SK-N-SH treated with all-trans-retinoic acid at 6 μM for 48 hours (cell line): ENCODE measurements at regions not wholly inside any gene's neighbourhood (a gene's known extent, or its start where the extent isn't known, plus 50 kb on each side); places are given as distances from the start of the nearest gene placed in this dataset.
"Not testable (repeated sequence)": the region's sequence is repeated elsewhere in the genome, so short reads cannot be mapped to it uniquely, and the experiment has no call there.

ENCODE experiments used
- ATAC-seq: fragments of 200-7000 bp; cut with Tn5 transposase; 3 replicates; pipeline ENCODE4 v1.9.1; 2020; ENCODE audit warnings: mild to moderate bottlenecking, moderate library complexity
- ARNTL ChIP-seq: fragments of 450-650 bp; formaldehyde crosslinking; IDR thresholded peaks from 2 replicates; pipeline ENCODE4 v1.5.0; 2020; ENCODE audit warnings: low read depth, mild to moderate bottlenecking, moderate library complexity, borderline replicate concordance
- BACH2 ChIP-seq: fragments of 250-450 bp; sonication (Bioruptor Pico); IDR thresholded peaks from 2 replicates; pipeline ENCODE4 v1.9.0; 2021; ENCODE audit warnings: mild to moderate bottlenecking, borderline replicate concordance
- CREB5 ChIP-seq: fragments of 250-450 bp; sonication (Bioruptor Pico); IDR thresholded peaks from 2 replicates; pipeline ENCODE4 v1.5.1; 2020; ENCODE audit warnings: low read depth, mild to moderate bottlenecking, moderate library complexity
- CSDC2 ChIP-seq: fragments of 250-450 bp; sonication (Bioruptor Pico); IDR thresholded peaks from 2 replicates; pipeline ENCODE4 v1.5.0; 2020; ENCODE audit warnings: mild to moderate bottlenecking, moderate library complexity
- CSRNP3 ChIP-seq: fragments of 250-450 bp; sonication (Bioruptor Pico); IDR thresholded peaks from 2 replicates; pipeline ENCODE4 v1.5.1; 2021; ENCODE audit warnings: mild to moderate bottlenecking, moderate library complexity
- GLIS3 ChIP-seq: fragments of 250-450 bp; sonication (Bioruptor Pico); IDR thresholded peaks from 2 replicates; pipeline ENCODE4 v1.5.0; 2020; ENCODE audit warnings: mild to moderate bottlenecking, moderate library complexity
- ISL1 ChIP-seq: fragments of 250-450 bp; sonication (Bioruptor Pico); IDR thresholded peaks from 2 replicates; pipeline ENCODE4 v2.1.2; 2022; ENCODE audit warnings: mild to moderate bottlenecking, moderate library complexity
- OSR1 ChIP-seq: fragments of 250-450 bp; sonication (Bioruptor Pico); IDR thresholded peaks from 2 replicates; pipeline ENCODE4 v1.8.0; 2022; ENCODE audit warnings: moderate library complexity, mild to moderate bottlenecking, inconsistent platforms
- PATZ1 ChIP-seq: fragments of 250-450 bp; sonication (Bioruptor Pico); IDR thresholded peaks from 2 replicates; pipeline ENCODE4 v1.8.0; 2020; ENCODE audit warnings: mild to moderate bottlenecking, moderate library complexity, borderline replicate concordance
- POU6F1 ChIP-seq: fragments of 250-450 bp; sonication (Bioruptor Pico); IDR thresholded peaks from 2 replicates; pipeline ENCODE4 v1.8.0; 2021; ENCODE audit warnings: low read depth, mild to moderate bottlenecking, moderate library complexity, borderline replicate concordance
- PPARA ChIP-seq: fragments of 250-450 bp; sonication (Bioruptor Pico); IDR thresholded peaks from 2 replicates; pipeline ENCODE4 v1.5.0; 2020; ENCODE audit warnings: mild to moderate bottlenecking, borderline replicate concordance
- RARB ChIP-seq: fragments of 250-450 bp; sonication (Bioruptor Pico); IDR thresholded peaks from 2 replicates; pipeline ENCODE4 v1.8.0; 2021; ENCODE audit warnings: mild to moderate bottlenecking, moderate library complexity
- SNAI2 ChIP-seq: fragments of 250-450 bp; sonication (Bioruptor Pico); IDR thresholded peaks from 2 replicates; pipeline ENCODE4 v1.5.0; 2020; ENCODE audit warnings: mild to moderate bottlenecking, moderate library complexity
- TCF4 ChIP-seq: fragments of 250-450 bp; sonication (Bioruptor Pico); IDR thresholded peaks from 2 replicates; pipeline ENCODE4 v1.8.0; 2021; ENCODE audit warnings: mild to moderate bottlenecking, moderate library complexity, borderline replicate concordance
- TSHZ2 ChIP-seq: fragments of 250-450 bp; sonication (Bioruptor Pico); IDR thresholded peaks from 2 replicates; pipeline ENCODE4 v1.5.0; 2020; ENCODE audit warnings: mild to moderate bottlenecking, moderate library complexity
- ZFP3 ChIP-seq: fragments of 250-450 bp; sonication (Bioruptor Pico); IDR thresholded peaks from 2 replicates; pipeline ENCODE4 v1.5.0; 2020; ENCODE audit warnings: mild to moderate bottlenecking, moderate library complexity
- ZFP30 ChIP-seq: fragments of 450-650 bp; formaldehyde crosslinking; IDR thresholded peaks from 2 replicates; pipeline ENCODE4 v1.5.0; 2022; ENCODE audit warnings: mild to moderate bottlenecking, moderate library complexity
- ZNF565 ChIP-seq: fragments of 450-650 bp; formaldehyde crosslinking; conservative IDR thresholded peaks from 2 replicates; pipeline ENCODE4 v1.5.0; 2020; ENCODE audit warnings: low read depth, mild to moderate bottlenecking, moderate library complexity
- ZNF70 ChIP-seq: fragments of 450-650 bp; formaldehyde crosslinking; IDR thresholded peaks from 2 replicates; pipeline ENCODE4 v1.5.0; 2020; ENCODE audit warnings: mild to moderate bottlenecking, moderate library complexity
- ZNF8 ChIP-seq: fragments of 450-650 bp; formaldehyde crosslinking; IDR thresholded peaks from 2 replicates; pipeline ENCODE4 v1.5.0; 2020; ENCODE audit warnings: mild to moderate bottlenecking, moderate library complexity

- no peak for TF ChIP-seq TSHZ2 (CRISPR knock-in tag)
- no peak for TF ChIP-seq ISL1 (CRISPR knock-in tag)
- TF ChIP-seq, all 23 proteins: peak for 0
These were observed 290.2 kb upstream of the KLF4 start (continued) for GRCh38 chr9:107779731-107780130.

- ATAC-seq, result no peak
- TF ChIP-seq ZFP30 (CRISPR knock-in tag) (no peak), CSRNP3 (no peak), ZFP3 (CRISPR knock-in tag) (no peak), ZNF565 (no peak), CREB5 (CRISPR knock-in tag) (no peak), PATZ1 (CRISPR knock-in tag) (no peak), PPARA (no peak), ZNF70 (CRISPR knock-in tag) (no peak), OSR1 (CRISPR knock-in tag) (no peak), GLIS3 (no peak)
These were observed 289.1 kb upstream of the KLF4 start for GRCh38 chr9:107778661-107779060.

GRCh38 chr9:107774099-107774498 lies 284.5 kb upstream of the KLF4 start:
- not testable (repeated sequence) for ATAC-seq

GRCh38 chr9:107772988-107773387 lies 283.4 kb upstream of the KLF4 start:
- no peak for TF ChIP-seq ARNTL (CRISPR knock-in tag)
- TF ChIP-seq CSDC2 (CRISPR knock-in tag), result no peak
- no peak for TF ChIP-seq PPARA
- TF ChIP-seq ZFP3 (CRISPR knock-in tag), result no peak
- no peak for TF ChIP-seq ZNF70 (CRISPR knock-in tag)
- no peak for TF ChIP-seq ZNF8
- TF ChIP-seq CSRNP3, result no peak
- TF ChIP-seq BACH2 (CRISPR knock-in tag), result no peak
- no peak for TF ChIP-seq GLIS3
- TF ChIP-seq, all 23 proteins: peak for 0
- ATAC-seq, result no peak

- TF ChIP-seq OSR1 (CRISPR knock-in tag), result no peak
- no peak for TF ChIP-seq ISL1 (CRISPR knock-in tag)
- TF ChIP-seq ZNF8, result no peak
- no peak for TF ChIP-seq SNAI2 (CRISPR knock-in tag)
- no peak for TF ChIP-seq ZFP3 (CRISPR knock-in tag)
- no peak for TF ChIP-seq POU6F1
- no peak for TF ChIP-seq PATZ1 (CRISPR knock-in tag)
- TF ChIP-seq CSRNP3, result no peak
- no peak for TF ChIP-seq RARB (CRISPR knock-in tag)
- no peak for TF ChIP-seq PPARA
- TF ChIP-seq ZFP30 (CRISPR knock-in tag), result no peak
- TF ChIP-seq TCF4, result no peak
- ATAC-seq, result no peak
These were observed 281.1 kb upstream of the KLF4 start for GRCh38 chr9:107770716-107771115.
